HCT116 (cell line): ENCODE measurements at regions not wholly inside any gene's neighbourhood (a gene's known extent, or its start where the extent isn't known, plus 50 kb on each side); places are given as distances from the start of the nearest gene placed in this dataset.

ENCODE experiments used
- CTCF ChIP-seq, 3 experiments: fragments of 200-600 bp in 1 of 3; sonication (generic) in 1 of 3; IDR thresholded peaks in 2 of 3; conservative IDR thresholded peaks in 1 of 3; 2 replicates each; pipeline ENCODE4 v1.5.1; 2012 to 2017; ENCODE audit warnings: low read depth in 2 of 3, low read length in 2 of 3, antibody characterized with exemption in 1 of 3, borderline replicate concordance in 1 of 3, control low read depth in 1 of 3, mild to moderate bottlenecking in 1 of 3, mixed read lengths in 1 of 3, mixed run types in 1 of 3, moderate library complexity in 1 of 3; ENCODE audit not compliant: insufficient read depth in 1 of 3
- EZH2 ChIP-seq: fragments of 200-600 bp; sonication (generic); IDR thresholded peaks from 2 replicates; pipeline ENCODE4 v1.6.1; 2017; ENCODE audit warnings: antibody characterized with exemption, mixed run types
- EZH2phosphoT487 ChIP-seq: fragments of 200-600 bp; IDR thresholded peaks from 2 replicates; pipeline ENCODE4 v1.6.1; 2018; ENCODE audit warnings: antibody characterized with exemption, borderline replicate concordance
- POLR2A ChIP-seq: IDR thresholded peaks from 2 replicates; pipeline ENCODE4 v1.7.0; 2011; ENCODE audit warnings: borderline replicate concordance; ENCODE audit not compliant: insufficient read depth, insufficient read length; ENCODE audit errors: extremely low read depth
- POLR2AphosphoS5 ChIP-seq: IDR thresholded peaks from 2 replicates; pipeline ENCODE4 v1.6.1; 2011; ENCODE audit warnings: mild to moderate bottlenecking, low read depth, low read length, moderate library complexity
- ZNF274 ChIP-seq: fragments of 200-500 bp; sonication (Bioruptor generic); IDR thresholded peaks from 2 replicates; pipeline ENCODE4 v1.6.1; 2014; ENCODE audit warnings: mild to moderate bottlenecking, low read depth, low read length, inconsistent platforms

GRCh38 chr16:17526956-17527937, 56.5 kb upstream of the XYLT1 start:
- TF ChIP-seq CTCF (IDR thresholded peaks at IDR 0.05 in 2 of 3, conservative IDR thresholded peaks at IDR 0.05 in 1 of 3; ENCODE audit: borderline replicate concordance in 1 of 3, insufficient read depth in 1 of 3, low read depth in 2 of 3, low read length in 2 of 3) (no peak), EZH2phosphoT487 (no peak), ZNF274 (no peak), POLR2AphosphoS5 (no peak), EZH2 (no peak), POLR2A (no peak)
